K562 (cell line): ENCODE measurements at regions not wholly inside any gene's neighbourhood (a gene's known extent, or its start where the extent isn't known, plus 50 kb on each side); places are given as distances from the start of the nearest gene placed in this dataset.

Experiments
- BRCA1 ChIP-seq, 2 experiments: fragments of 450-650 bp in 1 of 2; sonication (generic) in 1 of 2; formaldehyde crosslinking in 1 of 2; IDR thresholded peaks; 2 replicates each; pipeline versions ENCODE4 v1.5.0 to v1.6.1; 2017 to 2020; ENCODE audit warnings: mild to moderate bottlenecking in 1 of 2, missing genetic modification reagents in 1 of 2
- CTCF ChIP-seq, 3 experiments: IDR thresholded peaks in 2 of 3; conservative IDR thresholded peaks in 1 of 3; 2 replicates each; pipeline ENCODE4 v1.5.1; 2011 to 2012; ENCODE audit warnings: low read length in 3 of 3, mild to moderate bottlenecking in 3 of 3, control low read depth in 2 of 3, improper control_type of control experiment in 1 of 3, inconsistent platforms in 1 of 3, low read depth in 1 of 3, mixed read lengths in 1 of 3, moderate library complexity in 1 of 3; ENCODE audit not compliant: insufficient read depth in 2 of 3
- EZH2 ChIP-seq: IDR thresholded peaks from 2 replicates; pipeline ENCODE4 v1.6.1; 2012; ENCODE audit warnings: low read depth, mild to moderate bottlenecking, inconsistent platforms, low read length, borderline replicate concordance
- FOXP1 ChIP-seq: sonication (generic); formaldehyde crosslinking; IDR thresholded peaks from 2 replicates; pipeline ENCODE4 v1.8.0; 2022; ENCODE audit warnings: mild to moderate bottlenecking, missing genetic modification reagents
- HNRNPLL ChIP-seq: fragments of 200-400 bp; formaldehyde crosslinking; IDR thresholded peaks from 2 replicates; pipeline ENCODE4 v1.6.1; 2017; ENCODE audit warnings: low read length, low read depth, mild to moderate bottlenecking; ENCODE audit not compliant: poor library complexity, severe bottlenecking
- NR2F6 ChIP-seq: fragments of 450-650 bp; formaldehyde crosslinking; IDR thresholded peaks from 2 replicates; pipeline ENCODE4 v1.4.0; 2020; ENCODE audit warnings: mild to moderate bottlenecking
- POU5F1 ChIP-seq: fragments of 150-350 bp; IDR thresholded peaks from 2 replicates; pipeline ENCODE4 v1.6.1; 2014; ENCODE audit warnings: borderline replicate concordance, low read length, low read depth, mild to moderate bottlenecking; ENCODE audit not compliant: partially characterized antibody
- RFX1 ChIP-seq: fragments of 450-650 bp; IDR thresholded peaks from 2 replicates; pipeline ENCODE4 v1.6.1; 2016; ENCODE audit warnings: mild to moderate bottlenecking, moderate library complexity
- ZNF354B ChIP-seq: fragments of 250-450 bp; sonication (Bioruptor Pico); IDR thresholded peaks from 2 replicates; pipeline ENCODE4 v1.4.0; 2020
- TF ChIP-seq, protein P1 (sequence below): fragments of 450-650 bp; IDR thresholded peaks from 2 replicates; pipeline ENCODE4 v1.6.1; 2018; ENCODE audit not compliant: partially characterized antibody
- TF ChIP-seq, protein P2 (sequence below), 2 experiments: fragments of 250-450 bp in 1 of 2; fragments of 450-650 bp in 1 of 2; sonication (Bioruptor Pico) in 1 of 2; IDR thresholded peaks; 2 replicates each; pipeline versions ENCODE4 v1.6.1 to v1.8.0; 2016 to 2021; ENCODE audit warnings: mild to moderate bottlenecking in 2 of 2, moderate library complexity in 2 of 2, missing compliant biosample characterization in 1 of 2, missing genetic modification characterization in 1 of 2

GRCh38 chr6:22042706-22043105 lies 254.1 kb downstream of the PRL start:
- no peak for TF ChIP-seq NR2F6 (CRISPR knock-in tag)
- TF ChIP-seq HNRNPLL = no peak
- TF ChIP-seq, protein P1, sequence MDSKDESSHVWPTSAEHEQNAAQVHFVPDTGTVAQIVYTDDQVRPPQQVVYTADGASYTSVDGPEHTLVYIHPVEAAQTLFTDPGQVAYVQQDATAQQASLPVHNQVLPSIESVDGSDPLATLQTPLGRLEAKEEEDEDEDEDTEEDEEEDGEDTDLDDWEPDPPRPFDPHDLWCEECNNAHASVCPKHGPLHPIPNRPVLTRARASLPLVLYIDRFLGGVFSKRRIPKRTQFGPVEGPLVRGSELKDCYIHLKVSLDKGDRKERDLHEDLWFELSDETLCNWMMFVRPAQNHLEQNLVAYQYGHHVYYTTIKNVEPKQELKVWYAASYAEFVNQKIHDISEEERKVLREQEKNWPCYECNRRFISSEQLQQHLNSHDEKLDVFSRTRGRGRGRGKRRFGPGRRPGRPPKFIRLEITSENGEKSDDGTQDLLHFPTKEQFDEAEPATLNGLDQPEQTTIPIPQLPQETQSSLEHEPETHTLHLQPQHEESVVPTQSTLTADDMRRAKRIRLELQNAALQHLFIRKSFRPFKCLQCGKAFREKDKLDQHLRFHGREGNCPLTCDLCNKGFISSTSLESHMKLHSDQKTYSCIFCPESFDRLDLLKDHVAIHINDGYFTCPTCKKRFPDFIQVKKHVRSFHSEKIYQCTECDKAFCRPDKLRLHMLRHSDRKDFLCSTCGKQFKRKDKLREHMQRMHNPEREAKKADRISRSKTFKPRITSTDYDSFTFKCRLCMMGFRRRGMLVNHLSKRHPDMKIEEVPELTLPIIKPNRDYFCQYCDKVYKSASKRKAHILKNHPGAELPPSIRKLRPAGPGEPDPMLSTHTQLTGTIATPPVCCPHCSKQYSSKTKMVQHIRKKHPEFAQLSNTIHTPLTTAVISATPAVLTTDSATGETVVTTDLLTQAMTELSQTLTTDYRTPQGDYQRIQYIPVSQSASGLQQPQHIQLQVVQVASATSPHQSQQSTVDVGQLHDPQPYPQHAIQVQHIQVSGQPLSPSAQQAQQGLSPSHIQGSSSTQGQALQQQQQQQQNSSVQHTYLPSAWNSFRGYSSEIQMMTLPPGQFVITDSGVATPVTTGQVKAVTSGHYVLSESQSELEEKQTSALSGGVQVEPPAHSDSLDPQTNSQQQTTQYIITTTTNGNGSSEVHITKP = no peak
- no peak for TF ChIP-seq BRCA1 (IDR thresholded peaks at IDR 0.05)
- TF ChIP-seq BRCA1 (CRISPR knock-in tag; IDR thresholded peaks at IDR 0.05) = no peak
- TF ChIP-seq FOXP1 (CRISPR knock-in tag) = no peak
- TF ChIP-seq RFX1 = no peak
- TF ChIP-seq POU5F1 = no peak
- TF ChIP-seq, protein P2, sequence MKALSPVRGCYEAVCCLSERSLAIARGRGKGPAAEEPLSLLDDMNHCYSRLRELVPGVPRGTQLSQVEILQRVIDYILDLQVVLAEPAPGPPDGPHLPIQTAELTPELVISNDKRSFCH (CRISPR knock-in tag; IDR thresholded peaks at IDR 0.05) = no peak
- TF ChIP-seq, protein P2 (tag; IDR thresholded peaks at IDR 0.05) = no peak
- TF ChIP-seq CTCF (IDR thresholded peaks at IDR 0.05 in 2 of 3, conservative IDR thresholded peaks at IDR 0.05 in 1 of 3; ENCODE audit: insufficient read depth in 2 of 3, low read depth in 1 of 3, low read length in 3 of 3) = no peak
- TF ChIP-seq ZNF354B = no peak
- no peak for TF ChIP-seq EZH2
